ENCODE measurements at regions not wholly inside any gene's neighbourhood (a gene's known extent, or its start where the extent isn't known, plus 50 kb on each side); places are given as distances from the start of the nearest gene placed in this dataset.

- TF ChIP-seq CTCF (IDR thresholded peaks at IDR 0.05; ENCODE audit: low read depth, low read length) (no peak), POLR2A (IDR thresholded peaks at IDR 0.05; ENCODE audit: extremely low read depth, insufficient read length) (no peak), MAX (IDR thresholded peaks at IDR 0.05; ENCODE audit: low read depth, low read length) (no peak)
These were observed 72.6 kb downstream of the SNRPE start for GRCh38 chr1:203934027-203934426.
